ENCODE measurements at regions not wholly inside any gene's neighbourhood (a gene's known extent, or its start where the extent isn't known, plus 50 kb on each side); places are given as distances from the start of the nearest gene placed in this dataset.

- TF ChIP-seq, protein P1, sequence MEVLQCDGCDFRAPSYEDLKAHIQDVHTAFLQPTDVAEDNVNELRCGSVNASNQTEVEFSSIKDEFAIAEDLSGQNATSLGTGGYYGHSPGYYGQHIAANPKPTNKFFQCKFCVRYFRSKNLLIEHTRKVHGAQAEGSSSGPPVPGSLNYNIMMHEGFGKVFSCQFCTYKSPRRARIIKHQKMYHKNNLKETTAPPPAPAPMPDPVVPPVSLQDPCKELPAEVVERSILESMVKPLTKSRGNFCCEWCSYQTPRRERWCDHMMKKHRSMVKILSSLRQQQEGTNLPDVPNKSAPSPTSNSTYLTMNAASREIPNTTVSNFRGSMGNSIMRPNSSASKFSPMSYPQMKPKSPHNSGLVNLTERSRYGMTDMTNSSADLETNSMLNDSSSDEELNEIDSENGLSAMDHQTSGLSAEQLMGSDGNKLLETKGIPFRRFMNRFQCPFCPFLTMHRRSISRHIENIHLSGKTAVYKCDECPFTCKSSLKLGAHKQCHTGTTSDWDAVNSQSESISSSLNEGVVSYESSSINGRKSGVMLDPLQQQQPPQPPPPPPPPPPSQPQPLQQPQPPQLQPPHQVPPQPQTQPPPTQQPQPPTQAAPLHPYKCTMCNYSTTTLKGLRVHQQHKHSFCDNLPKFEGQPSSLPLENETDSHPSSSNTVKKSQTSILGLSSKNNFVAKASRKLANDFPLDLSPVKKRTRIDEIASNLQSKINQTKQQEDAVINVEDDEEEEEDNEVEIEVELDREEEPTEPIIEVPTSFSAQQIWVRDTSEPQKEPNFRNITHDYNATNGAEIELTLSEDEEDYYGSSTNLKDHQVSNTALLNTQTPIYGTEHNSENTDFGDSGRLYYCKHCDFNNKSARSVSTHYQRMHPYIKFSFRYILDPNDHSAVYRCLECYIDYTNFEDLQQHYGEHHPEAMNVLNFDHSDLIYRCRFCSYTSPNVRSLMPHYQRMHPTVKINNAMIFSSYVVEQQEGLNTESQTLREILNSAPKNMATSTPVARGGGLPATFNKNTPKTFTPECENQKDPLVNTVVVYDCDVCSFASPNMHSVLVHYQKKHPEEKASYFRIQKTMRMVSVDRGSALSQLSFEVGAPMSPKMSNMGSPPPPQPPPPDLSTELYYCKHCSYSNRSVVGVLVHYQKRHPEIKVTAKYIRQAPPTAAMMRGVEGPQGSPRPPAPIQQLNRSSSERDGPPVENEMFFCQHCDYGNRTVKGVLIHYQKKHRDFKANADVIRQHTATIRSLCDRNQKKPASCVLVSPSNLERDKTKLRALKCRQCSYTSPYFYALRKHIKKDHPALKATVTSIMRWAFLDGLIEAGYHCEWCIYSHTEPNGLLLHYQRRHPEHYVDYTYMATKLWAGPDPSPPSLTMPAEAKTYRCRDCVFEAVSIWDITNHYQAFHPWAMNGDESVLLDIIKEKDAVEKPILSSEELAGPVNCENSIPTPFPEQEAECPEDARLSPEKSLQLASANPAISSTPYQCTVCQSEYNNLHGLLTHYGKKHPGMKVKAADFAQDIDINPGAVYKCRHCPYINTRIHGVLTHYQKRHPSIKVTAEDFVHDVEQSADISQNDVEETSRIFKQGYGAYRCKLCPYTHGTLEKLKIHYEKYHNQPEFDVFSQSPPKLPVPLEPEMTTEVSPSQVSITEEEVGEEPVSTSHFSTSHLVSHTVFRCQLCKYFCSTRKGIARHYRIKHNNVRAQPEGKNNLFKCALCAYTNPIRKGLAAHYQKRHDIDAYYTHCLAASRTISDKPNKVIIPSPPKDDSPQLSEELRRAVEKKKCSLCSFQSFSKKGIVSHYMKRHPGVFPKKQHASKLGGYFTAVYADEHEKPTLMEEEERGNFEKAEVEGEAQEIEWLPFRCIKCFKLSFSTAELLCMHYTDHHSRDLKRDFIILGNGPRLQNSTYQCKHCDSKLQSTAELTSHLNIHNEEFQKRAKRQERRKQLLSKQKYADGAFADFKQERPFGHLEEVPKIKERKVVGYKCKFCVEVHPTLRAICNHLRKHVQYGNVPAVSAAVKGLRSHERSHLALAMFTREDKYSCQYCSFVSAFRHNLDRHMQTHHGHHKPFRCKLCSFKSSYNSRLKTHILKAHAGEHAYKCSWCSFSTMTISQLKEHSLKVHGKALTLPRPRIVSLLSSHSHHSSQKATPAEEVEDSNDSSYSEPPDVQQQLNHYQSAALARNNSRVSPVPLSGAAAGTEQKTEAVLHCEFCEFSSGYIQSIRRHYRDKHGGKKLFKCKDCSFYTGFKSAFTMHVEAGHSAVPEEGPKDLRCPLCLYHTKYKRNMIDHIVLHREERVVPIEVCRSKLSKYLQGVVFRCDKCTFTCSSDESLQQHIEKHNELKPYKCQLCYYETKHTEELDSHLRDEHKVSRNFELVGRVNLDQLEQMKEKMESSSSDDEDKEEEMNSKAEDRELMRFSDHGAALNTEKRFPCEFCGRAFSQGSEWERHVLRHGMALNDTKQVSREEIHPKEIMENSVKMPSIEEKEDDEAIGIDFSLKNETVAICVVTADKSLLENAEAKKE (CRISPR knock-in tag; IDR thresholded peaks at IDR 0.05), result no peak
- no peak for TF ChIP-seq ETS1 (IDR thresholded peaks at IDR 0.05)
Measured at GRCh38 chr2:120493231-120493630, 147.3 kb downstream of the INHBB start (continued).

- no peak overlapping the region for H3K27ac Mint-ChIP-seq
- Histone ChIP-seq H3K4me2 (no peak overlapping the region), H4K20me1 (replicated peaks; ENCODE audit: insufficient read depth) (peaks cover 3% of the 10 kb centered on the region; the same call in 1 of the 2 replicates), H3K4me1 (ENCODE audit: insufficient read depth) (no peaks in the 10 kb centered on the region), H3F3A (replicated peaks; ENCODE audit: low read depth) (no peaks in the 10 kb centered on the region), H3K79me2 (replicated peaks; ENCODE audit: insufficient read depth) (no peaks in the 10 kb centered on the region), H3K27ac (ENCODE audit: low read depth) (no peak overlapping the region), H2AFZ (no peak overlapping the region), H3K4me3 (no peak overlapping the region), H3K27me3 (ENCODE audit: insufficient read depth) (no peaks in the 10 kb centered on the region), H3K36me3 (ENCODE audit: insufficient read depth) (no peaks in the 10 kb centered on the region), H3K9me2 (ENCODE audit: insufficient read depth) (no peaks in the 10 kb centered on the region)
- no peak overlapping the region for H3K4me3 Mint-ChIP-seq
- H3K36me3 Mint-ChIP-seq (ENCODE audit: low read depth), result no peaks in the 10 kb centered on the region
- H3K4me1 Mint-ChIP-seq, result peaks cover 4% of the 10 kb centered on the region; the same call in 2 of the 3 replicates
- no peak for ATAC-seq
- H3K9me3 Mint-ChIP-seq, result no peaks in the 10 kb centered on the region; the same call in 2 of the 3 replicates
- DNase-seq (ENCODE audit: low spot score), result no peak
- peaks cover 7% of the 10 kb centered on the region for H3K27me3 Mint-ChIP-seq (ENCODE audit: insufficient read depth, low read depth, poor library complexity)
- no peak for TF ChIP-seq ZNF331 (CRISPR knock-in tag; IDR thresholded peaks at IDR 0.05; ENCODE audit: low read depth)
- TF ChIP-seq, protein P2, sequence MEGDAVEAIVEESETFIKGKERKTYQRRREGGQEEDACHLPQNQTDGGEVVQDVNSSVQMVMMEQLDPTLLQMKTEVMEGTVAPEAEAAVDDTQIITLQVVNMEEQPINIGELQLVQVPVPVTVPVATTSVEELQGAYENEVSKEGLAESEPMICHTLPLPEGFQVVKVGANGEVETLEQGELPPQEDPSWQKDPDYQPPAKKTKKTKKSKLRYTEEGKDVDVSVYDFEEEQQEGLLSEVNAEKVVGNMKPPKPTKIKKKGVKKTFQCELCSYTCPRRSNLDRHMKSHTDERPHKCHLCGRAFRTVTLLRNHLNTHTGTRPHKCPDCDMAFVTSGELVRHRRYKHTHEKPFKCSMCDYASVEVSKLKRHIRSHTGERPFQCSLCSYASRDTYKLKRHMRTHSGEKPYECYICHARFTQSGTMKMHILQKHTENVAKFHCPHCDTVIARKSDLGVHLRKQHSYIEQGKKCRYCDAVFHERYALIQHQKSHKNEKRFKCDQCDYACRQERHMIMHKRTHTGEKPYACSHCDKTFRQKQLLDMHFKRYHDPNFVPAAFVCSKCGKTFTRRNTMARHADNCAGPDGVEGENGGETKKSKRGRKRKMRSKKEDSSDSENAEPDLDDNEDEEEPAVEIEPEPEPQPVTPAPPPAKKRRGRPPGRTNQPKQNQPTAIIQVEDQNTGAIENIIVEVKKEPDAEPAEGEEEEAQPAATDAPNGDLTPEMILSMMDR (conservative IDR thresholded peaks at IDR 0.05; ENCODE audit: low read depth in 2 of 2), result no peak
- TF ChIP-seq POLR2AphosphoS5 (IDR thresholded peaks at IDR 0.05; ENCODE audit: low read depth), result no peak
- TF ChIP-seq STAT1 (IDR thresholded peaks at IDR 0.05; ENCODE audit: unreplicated experiment), result no peak
- no peak for TF ChIP-seq REST (IDR thresholded peaks at IDR 0.05; ENCODE audit: unreplicated experiment)
- no peak for TF ChIP-seq ZNF114 (CRISPR knock-in tag; IDR thresholded peaks at IDR 0.05)
- TF ChIP-seq JUNB (IDR thresholded peaks at IDR 0.05; ENCODE audit: unreplicated experiment), result no peak
- TF ChIP-seq EZH2phosphoT487 (IDR thresholded peaks at IDR 0.05; ENCODE audit: unreplicated experiment), result no peak
- TF ChIP-seq EZH2 (IDR thresholded peaks at IDR 0.05; ENCODE audit: low read depth, unreplicated experiment), result no peak
- no peak for TF ChIP-seq NANOG (IDR thresholded peaks at IDR 0.05; ENCODE audit: borderline replicate concordance)
- no peak for TF ChIP-seq ETS1 (IDR thresholded peaks at IDR 0.05)
Measured at GRCh38 chr2:120494446-120494845, 148.5 kb downstream of the INHBB start.
